ENCODE measurements at regions not wholly inside any gene's neighbourhood (a gene's known extent, or its start where the extent isn't known, plus 50 kb on each side); places are given as distances from the start of the nearest gene placed in this dataset.
"Not testable (repeated sequence)": the region's sequence is repeated elsewhere in the genome, so short reads cannot be mapped to it uniquely, and the experiment has no call there.

DNA sequence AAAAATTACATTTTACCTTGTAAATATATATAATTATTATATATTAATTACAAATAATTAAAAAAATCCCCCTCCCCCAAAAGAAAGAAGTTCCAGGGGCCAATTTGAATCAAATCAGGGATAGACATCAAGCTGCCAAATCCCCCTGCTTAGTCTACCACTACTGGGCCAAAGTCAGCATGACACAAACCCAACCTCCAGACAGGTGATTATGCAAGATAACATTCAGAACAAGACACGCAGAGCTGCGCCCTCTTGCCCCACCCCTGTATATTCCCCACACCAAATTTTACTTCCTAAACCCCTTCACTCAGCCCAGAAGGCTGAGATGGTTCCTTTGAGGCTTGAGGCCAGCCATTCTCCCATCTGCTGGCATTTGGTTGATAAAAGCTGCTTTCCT lies 2059.1 kb upstream of the CDH6 start:
- no peak overlapping the region for H3K4me3 ChIP-seq (ENCODE audit: low read depth, low read length, poor library complexity, severe bottlenecking)
- intact Hi-C loops (cut with micrococcal nuclease; ENCODE audit: unreplicated experiment): no loop called here
- no TSS peak for BruUV-seq (replicated peaks)

DNA sequence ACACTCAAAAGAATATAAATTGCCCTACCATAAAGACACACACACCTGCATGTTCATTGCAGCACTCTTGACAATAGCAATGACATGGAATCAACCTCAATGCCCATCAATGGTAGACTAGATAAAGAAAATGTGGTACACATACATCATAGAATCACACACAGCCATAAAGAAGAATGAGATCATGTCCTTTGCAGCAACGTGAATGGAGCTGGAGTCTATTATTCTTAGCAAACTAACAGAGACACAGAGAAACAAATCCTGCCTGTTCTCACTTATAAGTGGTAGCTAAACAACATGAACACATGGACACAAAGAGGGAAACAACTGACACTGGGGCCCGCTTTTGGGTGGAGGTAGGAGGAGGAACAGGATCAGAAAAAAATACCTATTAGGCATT lies 2062.2 kb upstream of the CDH6 start:
- TF ChIP-seq EZH2phosphoT487 (IDR thresholded peaks at IDR 0.05; ENCODE audit: borderline replicate concordance, low read depth, low read length): no peak
- TF ChIP-seq, protein P1, sequence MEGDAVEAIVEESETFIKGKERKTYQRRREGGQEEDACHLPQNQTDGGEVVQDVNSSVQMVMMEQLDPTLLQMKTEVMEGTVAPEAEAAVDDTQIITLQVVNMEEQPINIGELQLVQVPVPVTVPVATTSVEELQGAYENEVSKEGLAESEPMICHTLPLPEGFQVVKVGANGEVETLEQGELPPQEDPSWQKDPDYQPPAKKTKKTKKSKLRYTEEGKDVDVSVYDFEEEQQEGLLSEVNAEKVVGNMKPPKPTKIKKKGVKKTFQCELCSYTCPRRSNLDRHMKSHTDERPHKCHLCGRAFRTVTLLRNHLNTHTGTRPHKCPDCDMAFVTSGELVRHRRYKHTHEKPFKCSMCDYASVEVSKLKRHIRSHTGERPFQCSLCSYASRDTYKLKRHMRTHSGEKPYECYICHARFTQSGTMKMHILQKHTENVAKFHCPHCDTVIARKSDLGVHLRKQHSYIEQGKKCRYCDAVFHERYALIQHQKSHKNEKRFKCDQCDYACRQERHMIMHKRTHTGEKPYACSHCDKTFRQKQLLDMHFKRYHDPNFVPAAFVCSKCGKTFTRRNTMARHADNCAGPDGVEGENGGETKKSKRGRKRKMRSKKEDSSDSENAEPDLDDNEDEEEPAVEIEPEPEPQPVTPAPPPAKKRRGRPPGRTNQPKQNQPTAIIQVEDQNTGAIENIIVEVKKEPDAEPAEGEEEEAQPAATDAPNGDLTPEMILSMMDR (conservative IDR thresholded peaks at IDR 0.05; ENCODE audit: low read length): no peak
- no peaks in the 10 kb centered on the region for H3K9me2 ChIP-seq (ENCODE audit: insufficient read depth, low read length)
- H3K4me3 ChIP-seq (ENCODE audit: low read depth, low read length, poor library complexity, severe bottlenecking): no peak overlapping the region
- no peak overlapping the region for H3K27ac ChIP-seq (ENCODE audit: low read depth, low read length, poor library complexity, severe bottlenecking)
- intact Hi-C loops (cut with micrococcal nuclease; ENCODE audit: unreplicated experiment): no loop called here
- no peaks in the 10 kb centered on the region; the same call in 1 of the 2 replicates for H3K9me3 ChIP-seq (ENCODE audit: low read length)
- H3K4me2 ChIP-seq (ENCODE audit: low read length): no peak overlapping the region
- no peak for DNase-seq (ENCODE audit: low spot score)
- H3K36me3 ChIP-seq (ENCODE audit: insufficient read depth, low read length): no peaks in the 10 kb centered on the region
- no peak overlapping the region for H2AFZ ChIP-seq (ENCODE audit: low read length)
- no peaks in the 10 kb centered on the region for H4K20me1 ChIP-seq (ENCODE audit: insufficient read depth, low read length)
- H3K79me2 ChIP-seq (ENCODE audit: insufficient read depth, low read depth, low read length): no peaks in the 10 kb centered on the region
- no peaks in the 10 kb centered on the region for H3K4me1 ChIP-seq (ENCODE audit: insufficient read depth, low read length, poor library complexity, severe bottlenecking)
- ChIA-PET CTCF (ENCODE audit: unreplicated experiment) (no interaction called here), POLR2A (no interaction called here)
- no TSS peak for BruUV-seq (replicated peaks)

More for the DNA sequence above, 2059.1 kb upstream of the CDH6 start:
- Histone ChIP-seq H4K20me1 (ENCODE audit: insufficient read depth, low read length) (no peaks in the 10 kb centered on the region), H3K27ac (ENCODE audit: low read depth, low read length, poor library complexity, severe bottlenecking) (no peak overlapping the region), H3K9me2 (ENCODE audit: insufficient read depth, low read length) (no peaks in the 10 kb centered on the region), H3K79me2 (ENCODE audit: insufficient read depth, low read depth, low read length) (no peaks in the 10 kb centered on the region), H2AFZ (ENCODE audit: low read length) (no peak overlapping the region), H3K9me3 (ENCODE audit: low read length) (no peaks in the 10 kb centered on the region; the same call in 1 of the 2 replicates), H3K4me1 (ENCODE audit: insufficient read depth, low read length, poor library complexity, severe bottlenecking) (no peaks in the 10 kb centered on the region), H3K36me3 (ENCODE audit: insufficient read depth, low read length) (no peaks in the 10 kb centered on the region), H3K4me2 (ENCODE audit: low read length) (no peak overlapping the region)
- no peak for TF ChIP-seq EZH2phosphoT487 (IDR thresholded peaks at IDR 0.05; ENCODE audit: borderline replicate concordance, low read depth, low read length)
- TF ChIP-seq, protein P1 (conservative IDR thresholded peaks at IDR 0.05; ENCODE audit: low read length): no peak
- ChIA-PET CTCF (ENCODE audit: unreplicated experiment) (no interaction called here), POLR2A (no interaction called here)
- DNase-seq (ENCODE audit: low spot score): no peak

DNA sequence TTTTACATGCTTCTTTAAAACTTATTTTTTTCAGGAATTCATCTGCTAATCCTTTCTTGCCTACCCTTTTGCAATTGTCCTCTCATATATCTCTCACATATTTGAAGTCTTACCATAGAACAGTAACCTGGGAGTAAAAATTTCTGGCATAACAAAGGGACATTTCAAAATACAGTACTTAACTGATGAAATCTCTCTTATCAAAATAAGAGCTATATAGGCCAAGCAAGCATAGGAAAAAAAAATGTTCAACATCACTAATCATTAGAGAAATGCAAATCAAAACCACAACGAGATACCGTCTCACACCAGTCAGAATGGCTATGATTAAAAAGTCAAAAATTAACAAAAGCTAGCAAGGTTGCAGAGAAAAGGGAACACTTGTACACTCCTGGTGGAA lies 2062.7 kb upstream of the CDH6 start:
- Histone ChIP-seq H3K4me1 (ENCODE audit: insufficient read depth, low read length, poor library complexity, severe bottlenecking) (no peaks in the 10 kb centered on the region), H3K79me2 (ENCODE audit: insufficient read depth, low read depth, low read length) (no peaks in the 10 kb centered on the region), H3K9me2 (ENCODE audit: insufficient read depth, low read length) (no peaks in the 10 kb centered on the region), H4K20me1 (ENCODE audit: insufficient read depth, low read length) (no peaks in the 10 kb centered on the region), H3K36me3 (ENCODE audit: insufficient read depth, low read length) (no peaks in the 10 kb centered on the region), H3K4me2 (ENCODE audit: low read length) (no peak overlapping the region), H3K4me3 (ENCODE audit: low read depth, low read length, poor library complexity, severe bottlenecking) (no peak overlapping the region), H3K27ac (ENCODE audit: low read depth, low read length, poor library complexity, severe bottlenecking) (no peak overlapping the region), H3K9me3 (ENCODE audit: low read length) (no peaks in the 10 kb centered on the region; the same call in 1 of the 2 replicates), H2AFZ (ENCODE audit: low read length) (no peak overlapping the region)
- no peak for TF ChIP-seq EZH2phosphoT487 (IDR thresholded peaks at IDR 0.05; ENCODE audit: borderline replicate concordance, low read depth, low read length)
- TF ChIP-seq, protein P1 (conservative IDR thresholded peaks at IDR 0.05; ENCODE audit: low read length): no peak
- intact Hi-C loops (cut with micrococcal nuclease; ENCODE audit: unreplicated experiment): no loop called here
- DNase-seq (ENCODE audit: low spot score): no peak
- POLR2A ChIA-PET: no interaction called here
- CTCF ChIA-PET (ENCODE audit: unreplicated experiment): no interaction called here
- no TSS peak for BruUV-seq (replicated peaks)

DNA sequence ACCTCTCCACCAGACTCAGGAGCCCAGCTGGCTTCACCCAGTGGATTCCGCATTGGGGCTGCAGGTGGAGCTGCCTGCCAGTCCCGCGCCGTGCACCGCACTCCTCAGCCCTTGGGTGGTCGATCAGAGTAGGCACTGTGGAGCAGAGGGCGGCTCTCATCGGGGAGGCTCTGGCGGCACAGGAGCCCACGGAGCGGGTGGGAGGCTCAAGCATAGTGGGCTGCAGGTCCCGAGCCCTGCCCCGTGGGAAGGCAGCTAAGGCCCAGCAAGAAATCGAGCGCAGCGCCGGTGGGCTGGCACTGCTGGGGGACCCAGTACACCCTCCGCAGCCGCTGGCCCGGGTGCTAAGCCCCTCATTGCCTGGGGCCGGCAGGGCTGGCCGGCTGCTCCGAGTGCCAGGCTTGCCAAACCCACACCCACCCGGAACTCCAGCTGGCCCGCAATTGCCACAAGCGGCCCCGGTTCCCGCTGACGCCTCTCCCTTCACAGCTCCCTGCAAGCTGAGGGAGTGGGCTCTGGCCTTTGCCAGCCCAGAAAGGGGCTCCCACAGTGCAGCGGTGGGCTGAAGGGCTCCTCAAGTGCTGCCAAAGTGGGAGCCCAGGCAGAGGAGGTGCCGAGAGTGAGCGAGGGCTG lies 2065.8 kb upstream of the CDH6 start:
- CTCF ChIA-PET (ENCODE audit: unreplicated experiment); H3K36me3 ChIP-seq (ENCODE audit: insufficient read depth, low read length); DNase-seq (ENCODE audit: low spot score); H3K4me1 ChIP-seq (ENCODE audit: insufficient read depth, low read length, poor library complexity, severe bottlenecking); H3K4me3 ChIP-seq (ENCODE audit: low read depth, low read length, poor library complexity, severe bottlenecking); H2AFZ ChIP-seq (ENCODE audit: low read length); BruUV-seq (replicated peaks); H4K20me1 ChIP-seq (ENCODE audit: insufficient read depth, low read length); H3K9me2 ChIP-seq (ENCODE audit: insufficient read depth, low read length); H3K27ac ChIP-seq (ENCODE audit: low read depth, low read length, poor library complexity, severe bottlenecking); H3K4me2 ChIP-seq (ENCODE audit: low read length); H3K79me2 ChIP-seq (ENCODE audit: insufficient read depth, low read depth, low read length); intact Hi-C loops (cut with micrococcal nuclease; ENCODE audit: unreplicated experiment); H3K9me3 ChIP-seq (ENCODE audit: low read length): not testable (repeated sequence)
- POLR2A ChIA-PET: interaction anchor here (0.6 kb wide), 1 partner anchor 317 kb away, joined by 4 read pairs; no protein-coding TSS in a partner anchor

All from OCI-LY7 (cell line).